ENCODE measurements at regions not wholly inside any gene's neighbourhood (a gene's known extent, or its start where the extent isn't known, plus 50 kb on each side); places are given as distances from the start of the nearest gene placed in this dataset.

DNA sequence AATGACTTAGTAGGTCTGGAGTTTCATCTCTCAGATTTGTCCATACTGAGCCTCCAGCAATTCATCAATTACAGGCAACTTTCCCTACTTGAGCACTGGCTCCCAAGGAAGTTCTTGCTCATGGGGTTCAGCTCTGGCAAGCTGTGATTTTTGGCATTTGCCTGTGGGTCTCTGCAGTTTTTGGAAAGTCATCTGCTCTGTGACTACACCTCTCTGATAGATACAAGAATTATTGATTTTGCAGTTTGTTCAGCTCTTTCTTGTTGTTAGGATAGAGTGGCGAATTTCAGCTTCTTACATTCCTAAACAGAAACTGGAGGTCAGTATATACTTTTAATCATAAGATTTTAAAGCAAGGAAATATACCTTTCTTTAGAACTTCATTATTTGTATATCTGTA, 209.7 kb upstream of the NPY2R start:
- TF ChIP-seq POLR2AphosphoS5 (IDR thresholded peaks at IDR 0.05; ENCODE audit: insufficient read depth, low read depth, low read length) (no peak), POLR2A (IDR thresholded peaks at IDR 0.05; ENCODE audit: low read depth, low read length) (no peak), GATA2 (IDR thresholded peaks at IDR 0.05; ENCODE audit: insufficient read depth, insufficient read length, low read depth, low read length) (no peak), EZH2 (IDR thresholded peaks at IDR 0.05; ENCODE audit: borderline replicate concordance, low read depth, low read length, severe bottlenecking) (no peak)
- TF ChIP-seq, protein P1, sequence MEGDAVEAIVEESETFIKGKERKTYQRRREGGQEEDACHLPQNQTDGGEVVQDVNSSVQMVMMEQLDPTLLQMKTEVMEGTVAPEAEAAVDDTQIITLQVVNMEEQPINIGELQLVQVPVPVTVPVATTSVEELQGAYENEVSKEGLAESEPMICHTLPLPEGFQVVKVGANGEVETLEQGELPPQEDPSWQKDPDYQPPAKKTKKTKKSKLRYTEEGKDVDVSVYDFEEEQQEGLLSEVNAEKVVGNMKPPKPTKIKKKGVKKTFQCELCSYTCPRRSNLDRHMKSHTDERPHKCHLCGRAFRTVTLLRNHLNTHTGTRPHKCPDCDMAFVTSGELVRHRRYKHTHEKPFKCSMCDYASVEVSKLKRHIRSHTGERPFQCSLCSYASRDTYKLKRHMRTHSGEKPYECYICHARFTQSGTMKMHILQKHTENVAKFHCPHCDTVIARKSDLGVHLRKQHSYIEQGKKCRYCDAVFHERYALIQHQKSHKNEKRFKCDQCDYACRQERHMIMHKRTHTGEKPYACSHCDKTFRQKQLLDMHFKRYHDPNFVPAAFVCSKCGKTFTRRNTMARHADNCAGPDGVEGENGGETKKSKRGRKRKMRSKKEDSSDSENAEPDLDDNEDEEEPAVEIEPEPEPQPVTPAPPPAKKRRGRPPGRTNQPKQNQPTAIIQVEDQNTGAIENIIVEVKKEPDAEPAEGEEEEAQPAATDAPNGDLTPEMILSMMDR (IDR thresholded peaks at IDR 0.05; ENCODE audit: extremely low read depth in 1 of 2, insufficient read depth in 1 of 2, low read depth in 1 of 2, low read length in 2 of 2) = no peak
